Neuronal stem cell (in vitro differentiated cells): ENCODE measurements at regions not wholly inside any gene's neighbourhood (a gene's known extent, or its start where the extent isn't known, plus 50 kb on each side); places are given as distances from the start of the nearest gene placed in this dataset.
"Not testable (repeated sequence)": the region's sequence is repeated elsewhere in the genome, so short reads cannot be mapped to it uniquely, and the experiment has no call there.

Experiments used
- DNase-seq: peaks from one replicate; pipeline ENCODE4 v3.0.0-alpha.2; 2013; ENCODE audit warnings: low spot score
- H2AFZ ChIP-seq: one replicate; pipeline ENCODE4 v1.6.1; 2013; ENCODE audit warnings: mild to moderate bottlenecking, low read length, inconsistent platforms
- H2AK5ac ChIP-seq: 2 replicates; pipeline ENCODE4 v1.6.1; 2013; ENCODE audit warnings: low read depth, mild to moderate bottlenecking, inconsistent platforms, low read length, moderate library complexity, mixed read lengths
- H2BK120ac ChIP-seq: 2 replicates; pipeline ENCODE4 v1.6.1; 2013; ENCODE audit warnings: low read depth, mild to moderate bottlenecking, inconsistent platforms, low read length, moderate library complexity, mixed read lengths
- H2BK12ac ChIP-seq: one replicate; pipeline ENCODE4 v1.6.1; 2013; ENCODE audit warnings: low read length, inconsistent platforms
- H2BK15ac ChIP-seq: 2 replicates; pipeline ENCODE4 v1.6.1; 2013; ENCODE audit warnings: mild to moderate bottlenecking, low read length, inconsistent platforms, mixed read lengths
- H2BK5ac ChIP-seq: one replicate; pipeline ENCODE4 v1.6.1; 2013; ENCODE audit warnings: inconsistent platforms, mild to moderate bottlenecking, low read length, moderate library complexity
- H3K14ac ChIP-seq: one replicate; pipeline ENCODE4 v1.6.1; 2013; ENCODE audit warnings: low read length, inconsistent platforms
- H3K18ac ChIP-seq: 2 replicates; pipeline ENCODE4 v1.6.1; 2013; ENCODE audit warnings: low read length, inconsistent platforms
- H3K23ac ChIP-seq: 2 replicates; pipeline ENCODE4 v1.6.1; 2013; ENCODE audit warnings: low read depth, mild to moderate bottlenecking, mixed read lengths, low read length, inconsistent platforms; ENCODE audit not compliant: poor library complexity
- H3K27ac ChIP-seq: replicated peaks from 3 replicates; pipeline ENCODE4 v1.5.1; 2013; ENCODE audit warnings: low read length, inconsistent platforms
- H3K27me3 ChIP-seq, 3 experiments: 2 replicates each; pipeline ENCODE4 v1.6.1; 2013; ENCODE audit warnings: low read length in 3 of 3, mild to moderate bottlenecking in 2 of 3, inconsistent platforms in 1 of 3, low read depth in 1 of 3, mixed read lengths in 1 of 3, moderate library complexity in 1 of 3; ENCODE audit not compliant: control insufficient read depth in 3 of 3, insufficient read depth in 3 of 3
- H3K36me3 ChIP-seq, 2 donors: replicated peaks in 1 of 2; 2 replicates each; pipeline ENCODE4 v1.6.1; 2013; ENCODE audit warnings: low read length in 2 of 2; ENCODE audit not compliant: control insufficient read depth in 2 of 2, insufficient read depth in 2 of 2
- H3K4ac ChIP-seq: 2 replicates; pipeline ENCODE4 v1.6.1; 2013; ENCODE audit warnings: inconsistent platforms, mild to moderate bottlenecking, low read length, moderate library complexity
- H3K4me1 ChIP-seq, 2 donors: 1 replicate in 1 of 2; 2 replicates in 1 of 2; pipeline ENCODE4 v1.6.1; 2013; ENCODE audit warnings: low read length in 2 of 2, low read depth in 1 of 2; ENCODE audit not compliant: control insufficient read depth in 2 of 2, insufficient read depth in 1 of 2
- H3K4me2 ChIP-seq: one replicate; pipeline ENCODE4 v1.6.1; 2013; ENCODE audit warnings: mild to moderate bottlenecking, low read length, inconsistent platforms; ENCODE audit not compliant: insufficient read depth, poor library complexity, severe bottlenecking
- H3K4me3 ChIP-seq, 2 donors: 2 replicates each; pipeline ENCODE4 v1.5.1; 2013; ENCODE audit warnings: low read length in 2 of 2, mild to moderate bottlenecking in 2 of 2, inconsistent platforms in 1 of 2, moderate library complexity in 1 of 2
- H3K79me1 ChIP-seq: one replicate; pipeline ENCODE4 v1.6.1; 2013; ENCODE audit warnings: low read depth, mild to moderate bottlenecking, inconsistent platforms, low read length, moderate library complexity
- H3K9ac ChIP-seq: one replicate; pipeline ENCODE4 v1.6.1; 2013; ENCODE audit warnings: mild to moderate bottlenecking, low read depth, low read length, inconsistent platforms; ENCODE audit not compliant: poor library complexity
- H3K9me3 ChIP-seq, 2 donors: replicated peaks in 1 of 2; 2 replicates each; pipeline versions ENCODE3 to v1.6.1; 2013; ENCODE audit warnings: low read length in 2 of 2, mild to moderate bottlenecking in 2 of 2, inconsistent platforms in 1 of 2, low read depth in 1 of 2, mixed read lengths in 1 of 2, moderate library complexity in 1 of 2; ENCODE audit not compliant: control insufficient read depth in 2 of 2, insufficient read depth in 1 of 2
- H4K8ac ChIP-seq: one replicate; pipeline ENCODE4 v1.6.1; 2013; ENCODE audit warnings: low read depth, mild to moderate bottlenecking, inconsistent platforms, low read length, moderate library complexity
- H4K91ac ChIP-seq: one replicate; pipeline ENCODE4 v1.6.1; 2013; ENCODE audit warnings: low read length, low read depth, mild to moderate bottlenecking, inconsistent platforms; ENCODE audit not compliant: poor library complexity
- WGBS, 2 donors: extraction: QIAGEN DNeasy Blood & Tissue Kit; methylation state at CpG; one replicate each; pipeline ENCODE4 v1.1.7; 2013; ENCODE audit warnings: missing lambda C conversion rate in 2 of 2, mixed read lengths in 1 of 2; ENCODE audit not compliant: insufficient read length in 2 of 2, insufficient replicate concordance in 1 of 2; ENCODE audit errors: extremely low coverage in 2 of 2; 5-methylcytosine and 5-hydroxymethylcytosine counted together

DNA sequence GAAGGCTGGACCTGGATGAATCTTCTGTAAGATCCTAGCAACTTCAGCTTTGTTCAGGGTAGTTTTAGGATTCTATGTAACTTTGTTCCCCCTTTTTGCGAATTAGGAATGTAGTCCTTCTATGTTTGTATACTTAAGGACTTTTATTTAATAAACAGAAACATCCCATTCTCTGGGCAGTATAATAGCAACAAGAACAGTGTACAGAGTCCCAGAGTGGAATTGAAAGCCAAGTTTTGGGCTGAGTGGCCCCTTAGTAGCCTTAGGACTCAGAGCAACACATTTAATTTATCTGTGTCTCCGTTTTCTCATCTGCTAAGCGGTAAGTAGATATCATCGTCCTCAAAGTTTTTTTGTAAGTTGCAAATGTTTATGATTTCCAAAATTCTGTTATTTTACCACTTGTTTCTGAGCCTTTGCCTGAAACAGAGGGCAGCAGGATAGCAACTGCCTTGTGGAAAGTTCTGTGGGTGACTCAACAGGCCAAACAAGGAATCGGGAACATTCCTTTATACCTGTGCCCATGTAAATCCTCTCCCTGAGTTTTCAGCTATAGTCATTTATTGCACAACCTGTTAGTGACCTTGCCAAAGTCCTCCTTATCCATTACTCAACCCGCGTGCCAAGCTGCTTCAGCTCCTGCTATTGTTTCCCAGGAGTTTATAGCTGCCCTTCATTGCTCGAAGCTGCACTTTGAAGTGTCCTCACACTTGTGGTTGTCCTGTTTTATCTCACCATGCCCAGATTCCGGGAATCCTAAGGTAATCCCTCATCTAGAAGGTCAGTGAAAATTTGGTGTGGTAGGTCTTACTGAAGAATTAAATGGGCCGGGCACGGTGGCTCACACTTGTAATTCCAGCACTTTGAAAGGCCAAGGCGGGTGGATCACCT lies 199.1 kb upstream of the AHR start:
- no peaks in the 10 kb centered on the region for H3K27me3 ChIP-seq
- H4K91ac ChIP-seq: no peak overlapping the region
- H3K36me3 ChIP-seq: no peaks in the 10 kb centered on the region
- no peaks in the 10 kb centered on the region for H3K4me1 ChIP-seq
- no peak overlapping the region for H2BK120ac ChIP-seq
- no peak overlapping the region for H3K23ac ChIP-seq
- H3K14ac ChIP-seq: no peak overlapping the region
- H3K4me2 ChIP-seq: no peak overlapping the region
- H2BK15ac ChIP-seq: no peak overlapping the region
- WGBS, 2 donors: no CpG with 5 or more reads among the region's 12 CpGs
- H3K4ac ChIP-seq: no peak overlapping the region
- H2BK12ac ChIP-seq: no peak overlapping the region
- H2BK5ac ChIP-seq: no peak overlapping the region
- H3K79me1 ChIP-seq: no peaks in the 10 kb centered on the region
- no peak overlapping the region for H3K4me3 ChIP-seq
- peaks cover 0 to 4% of the 10 kb centered on the region in 2 donors for H3K9me3 ChIP-seq
- no peak for DNase-seq
- H3K27ac ChIP-seq: no peak overlapping the region
- H4K8ac ChIP-seq: no peak overlapping the region
- H2AFZ ChIP-seq: no peak overlapping the region
- H2AK5ac ChIP-seq: no peak overlapping the region
- no peak overlapping the region for H3K9ac ChIP-seq
- H3K18ac ChIP-seq: no peak overlapping the region

DNA sequence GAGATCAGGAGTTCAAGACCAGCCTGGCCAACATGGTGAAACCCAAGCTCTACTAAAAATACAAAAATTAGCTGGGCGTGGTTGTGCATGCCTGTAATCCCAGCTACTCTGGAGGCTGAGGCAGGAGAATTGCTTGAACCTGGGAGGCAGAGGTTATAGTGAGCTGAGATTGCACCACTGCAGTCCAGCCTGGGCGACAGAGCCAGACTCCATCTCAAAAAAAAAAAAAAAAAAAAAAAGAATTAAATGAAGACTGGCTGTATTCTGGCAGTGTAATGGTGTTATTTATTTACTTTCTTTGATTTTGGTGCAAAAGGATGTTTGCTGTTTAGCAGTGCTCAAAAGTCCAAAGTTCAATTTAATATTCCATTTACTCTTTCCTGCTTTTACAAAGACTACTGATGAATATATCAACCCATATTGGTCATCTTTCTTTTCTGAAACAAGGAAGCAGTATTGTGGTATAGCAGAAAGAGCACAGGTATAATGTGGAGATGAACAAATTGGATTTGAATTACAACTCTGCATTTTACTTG lies 198.4 kb upstream of the AHR start:
- H3K4me1 ChIP-seq, H2BK120ac ChIP-seq, H3K79me1 ChIP-seq, H4K91ac ChIP-seq, H2BK5ac ChIP-seq, H3K4ac ChIP-seq, H3K4me3 ChIP-seq, H3K27me3 ChIP-seq, H2AK5ac ChIP-seq, H3K9me3 ChIP-seq, H3K27ac ChIP-seq, H2AFZ ChIP-seq, H3K36me3 ChIP-seq, H2BK12ac ChIP-seq, H3K14ac ChIP-seq, DNase-seq, H3K18ac ChIP-seq, H4K8ac ChIP-seq, H3K4me2 ChIP-seq, H3K9ac ChIP-seq, H2BK15ac ChIP-seq, H3K23ac ChIP-seq: not testable (repeated sequence)
- no CpG with 5 or more reads among the region's 2 CpGs for WGBS, 2 donors

DNA sequence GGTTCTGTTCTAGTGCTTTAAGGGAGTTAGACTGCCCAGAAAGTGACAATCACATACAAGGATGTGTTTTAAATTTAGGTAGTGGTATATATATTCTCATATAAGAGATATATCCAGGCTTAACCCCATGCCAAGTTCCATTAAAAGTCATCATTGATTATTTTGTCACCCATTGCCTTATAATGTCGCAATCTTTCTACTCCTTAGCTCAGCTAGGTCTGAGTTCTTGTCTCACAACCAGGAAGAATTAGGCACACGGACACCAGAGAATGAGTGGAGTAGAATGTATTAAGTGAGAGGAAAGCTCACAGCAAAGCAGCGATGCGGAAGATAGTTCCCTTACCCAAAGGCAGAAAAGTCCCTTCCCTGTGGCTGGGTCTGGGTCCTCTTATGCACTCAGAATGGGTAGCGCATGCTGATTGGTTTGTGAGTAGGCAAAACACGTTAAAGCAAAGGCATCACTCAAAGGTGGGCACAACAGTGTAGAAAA lies 197.2 kb upstream of the AHR start:
- WGBS, 2 donors: no CpG with 5 or more reads among the region's 6 CpGs
- H3K4me2 ChIP-seq: no peak overlapping the region
- H3K9me3 ChIP-seq: peaks cover 0 to 4% of the 10 kb centered on the region in 2 donors
- H3K4me1 ChIP-seq: no peaks in the 10 kb centered on the region
- no peak overlapping the region for H3K4me3 ChIP-seq
- no peak overlapping the region for H2AFZ ChIP-seq
- no peak for DNase-seq
- H2BK15ac ChIP-seq: no peak overlapping the region
- H3K27me3 ChIP-seq: no peaks in the 10 kb centered on the region
- H3K36me3 ChIP-seq: no peaks in the 10 kb centered on the region
- H3K14ac ChIP-seq: no peak overlapping the region
- H3K79me1 ChIP-seq: no peaks in the 10 kb centered on the region
- no peak overlapping the region for H3K4ac ChIP-seq
- no peak overlapping the region for H2BK5ac ChIP-seq
- H3K18ac ChIP-seq: no peak overlapping the region
- H4K91ac ChIP-seq: no peak overlapping the region
- no peak overlapping the region for H3K23ac ChIP-seq
- H2BK120ac ChIP-seq: no peak overlapping the region
- H2AK5ac ChIP-seq: no peak overlapping the region
- no peak overlapping the region for H4K8ac ChIP-seq
- no peak overlapping the region for H2BK12ac ChIP-seq
- no peak overlapping the region for H3K27ac ChIP-seq
- no peak overlapping the region for H3K9ac ChIP-seq

DNA sequence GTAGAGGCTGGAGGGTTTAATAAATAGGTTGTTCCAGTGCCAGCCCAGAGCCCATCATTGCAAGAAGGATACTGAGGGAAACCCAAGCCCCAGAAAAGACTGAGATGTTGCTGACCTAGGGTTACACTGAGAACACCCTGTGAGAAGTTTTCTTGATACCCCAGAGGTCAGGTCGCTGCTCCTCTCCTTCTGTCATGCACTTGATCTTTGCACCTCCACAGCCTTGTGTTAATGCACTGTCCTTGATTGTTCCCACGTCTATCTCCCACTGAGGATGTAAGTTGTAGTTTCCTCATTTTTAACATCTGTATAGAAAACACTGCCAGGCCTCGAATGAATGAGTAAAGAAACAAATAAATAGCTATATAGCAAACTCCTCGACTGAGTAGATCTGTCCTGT lies 195.3 kb upstream of the AHR start:
- Histone ChIP-seq H2BK120ac (no peak overlapping the region), H3K9ac (no peak overlapping the region), H3K36me3 (no peaks in the 10 kb centered on the region), H3K4ac (no peak overlapping the region), H3K4me2 (no peak overlapping the region), H3K4me3 (no peak overlapping the region), H3K79me1 (no peaks in the 10 kb centered on the region), H2BK15ac (no peak overlapping the region), H3K9me3 (peaks cover 0 to 4% of the 10 kb centered on the region in 2 donors), H3K23ac (no peak overlapping the region), H2BK12ac (no peak overlapping the region), H3K27ac (no peak overlapping the region), H4K91ac (no peak overlapping the region), H3K4me1 (no peaks in the 10 kb centered on the region), H2BK5ac (no peak overlapping the region), H2AK5ac (no peak overlapping the region), H3K27me3 (no peaks in the 10 kb centered on the region), H3K14ac (no peak overlapping the region), H2AFZ (no peak overlapping the region), H4K8ac (no peak overlapping the region), H3K18ac (no peak overlapping the region)
- WGBS, 2 donors: no CpG with 5 or more reads among the region's 4 CpGs
- DNase-seq: no peak
